Transverse colon (tissue), 3 donors: ENCODE measurements at regions not wholly inside any gene's neighbourhood (a gene's known extent, or its start where the extent isn't known, plus 50 kb on each side); places are given as distances from the start of the nearest gene placed in this dataset.

ENCODE experiments used
- POLR2A ChIP-seq: fragments of 450-650 bp; IDR thresholded peaks from one replicate; pipeline ENCODE4 v1.6.1; 2016; ENCODE audit warnings: antibody characterized with exemption, mild to moderate bottlenecking, moderate library complexity
- TF ChIP-seq, protein P1 (sequence below), 5 experiments: fragments of 200-600 bp in 3 of 5; fragments of 450-650 bp in 2 of 5; sonication (generic) in 3 of 5; IDR thresholded peaks; 1 replicate in 2 of 5; 2 replicates in 3 of 5; pipeline ENCODE4 v1.5.1; 2016 to 2017; ENCODE audit warnings: antibody characterized with exemption in 5 of 5, inconsistent platforms in 3 of 5, mild to moderate bottlenecking in 2 of 5, moderate library complexity in 1 of 5

DNA sequence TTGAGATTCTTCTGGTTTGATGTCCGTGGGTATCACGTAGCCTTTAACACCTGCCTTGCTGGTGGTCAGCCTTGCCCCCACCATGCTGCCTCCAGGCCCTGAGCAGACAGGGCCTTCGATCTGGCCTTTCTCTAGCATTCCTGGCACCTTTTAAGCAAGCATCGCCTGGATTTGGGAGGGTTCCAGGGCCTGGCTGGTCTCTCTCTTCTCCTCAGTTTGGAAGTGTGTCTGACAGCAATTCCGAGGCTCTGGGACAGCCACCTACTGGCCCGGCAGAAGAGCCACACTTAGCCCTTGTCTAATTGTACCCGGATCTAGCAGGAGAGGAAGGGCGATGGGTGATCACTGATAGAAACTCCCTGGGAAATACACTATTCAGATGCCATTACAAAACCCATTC, 441.3 kb upstream of the MKI67 start:
- TF ChIP-seq, protein P1, sequence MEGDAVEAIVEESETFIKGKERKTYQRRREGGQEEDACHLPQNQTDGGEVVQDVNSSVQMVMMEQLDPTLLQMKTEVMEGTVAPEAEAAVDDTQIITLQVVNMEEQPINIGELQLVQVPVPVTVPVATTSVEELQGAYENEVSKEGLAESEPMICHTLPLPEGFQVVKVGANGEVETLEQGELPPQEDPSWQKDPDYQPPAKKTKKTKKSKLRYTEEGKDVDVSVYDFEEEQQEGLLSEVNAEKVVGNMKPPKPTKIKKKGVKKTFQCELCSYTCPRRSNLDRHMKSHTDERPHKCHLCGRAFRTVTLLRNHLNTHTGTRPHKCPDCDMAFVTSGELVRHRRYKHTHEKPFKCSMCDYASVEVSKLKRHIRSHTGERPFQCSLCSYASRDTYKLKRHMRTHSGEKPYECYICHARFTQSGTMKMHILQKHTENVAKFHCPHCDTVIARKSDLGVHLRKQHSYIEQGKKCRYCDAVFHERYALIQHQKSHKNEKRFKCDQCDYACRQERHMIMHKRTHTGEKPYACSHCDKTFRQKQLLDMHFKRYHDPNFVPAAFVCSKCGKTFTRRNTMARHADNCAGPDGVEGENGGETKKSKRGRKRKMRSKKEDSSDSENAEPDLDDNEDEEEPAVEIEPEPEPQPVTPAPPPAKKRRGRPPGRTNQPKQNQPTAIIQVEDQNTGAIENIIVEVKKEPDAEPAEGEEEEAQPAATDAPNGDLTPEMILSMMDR (IDR thresholded peaks at IDR 0.05), result no peak
- TF ChIP-seq POLR2A, result no peak
